ENCODE measurements at regions not wholly inside any gene's neighbourhood (a gene's known extent, or its start where the extent isn't known, plus 50 kb on each side); places are given as distances from the start of the nearest gene placed in this dataset.

DNA sequence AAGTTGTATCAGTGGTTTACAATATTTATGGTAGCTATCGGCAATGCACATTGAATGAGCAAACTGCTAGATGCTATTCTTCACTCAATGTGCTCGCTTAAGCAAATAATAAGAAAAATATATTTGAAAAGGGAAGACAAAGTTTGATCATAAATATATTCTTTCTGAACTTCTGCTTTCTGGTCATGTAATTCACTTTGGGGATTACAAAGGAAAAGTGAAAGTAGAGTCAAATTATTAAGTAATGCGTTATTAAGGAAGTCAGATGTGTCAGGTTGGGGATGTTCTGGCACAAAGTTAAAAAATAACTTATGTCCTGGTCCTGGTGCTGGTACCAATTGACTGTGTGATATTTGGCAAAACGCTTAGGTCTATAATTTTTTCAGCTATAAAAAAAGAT is 98.0 kb upstream of the TRIM77 start:
- TF ChIP-seq, protein P1, sequence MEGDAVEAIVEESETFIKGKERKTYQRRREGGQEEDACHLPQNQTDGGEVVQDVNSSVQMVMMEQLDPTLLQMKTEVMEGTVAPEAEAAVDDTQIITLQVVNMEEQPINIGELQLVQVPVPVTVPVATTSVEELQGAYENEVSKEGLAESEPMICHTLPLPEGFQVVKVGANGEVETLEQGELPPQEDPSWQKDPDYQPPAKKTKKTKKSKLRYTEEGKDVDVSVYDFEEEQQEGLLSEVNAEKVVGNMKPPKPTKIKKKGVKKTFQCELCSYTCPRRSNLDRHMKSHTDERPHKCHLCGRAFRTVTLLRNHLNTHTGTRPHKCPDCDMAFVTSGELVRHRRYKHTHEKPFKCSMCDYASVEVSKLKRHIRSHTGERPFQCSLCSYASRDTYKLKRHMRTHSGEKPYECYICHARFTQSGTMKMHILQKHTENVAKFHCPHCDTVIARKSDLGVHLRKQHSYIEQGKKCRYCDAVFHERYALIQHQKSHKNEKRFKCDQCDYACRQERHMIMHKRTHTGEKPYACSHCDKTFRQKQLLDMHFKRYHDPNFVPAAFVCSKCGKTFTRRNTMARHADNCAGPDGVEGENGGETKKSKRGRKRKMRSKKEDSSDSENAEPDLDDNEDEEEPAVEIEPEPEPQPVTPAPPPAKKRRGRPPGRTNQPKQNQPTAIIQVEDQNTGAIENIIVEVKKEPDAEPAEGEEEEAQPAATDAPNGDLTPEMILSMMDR (IDR thresholded peaks at IDR 0.05; ENCODE audit: low read depth, low read length): no peak
- no peak for TF ChIP-seq EZH2phosphoT487 (IDR thresholded peaks at IDR 0.05; ENCODE audit: low read depth)
